Coronary artery (tissue), 2 donors: ENCODE measurements at regions not wholly inside any gene's neighbourhood (a gene's known extent, or its start where the extent isn't known, plus 50 kb on each side); places are given as distances from the start of the nearest gene placed in this dataset.

Experiments
- DNase-seq: peaks from one replicate; pipeline ENCODE4 v3.0.0-alpha.2; 2017; ENCODE audit warnings: low spot score
- H3K27ac ChIP-seq, 2 donors: fragments of 200-600 bp; sonication (generic); one replicate each; pipeline ENCODE4 v1.5.1; 2016 to 2019
- H3K4me3 ChIP-seq: fragments of 200-600 bp; sonication (generic); 2 replicates; pipeline ENCODE4 v1.5.1; 2016; ENCODE audit warnings: mild to moderate bottlenecking, moderate library complexity
- TF ChIP-seq, protein P1 (sequence below): fragments of 200-600 bp; sonication (generic); IDR thresholded peaks from one replicate; pipeline ENCODE4 v1.5.1; 2019; ENCODE audit warnings: antibody characterized with exemption

DNA sequence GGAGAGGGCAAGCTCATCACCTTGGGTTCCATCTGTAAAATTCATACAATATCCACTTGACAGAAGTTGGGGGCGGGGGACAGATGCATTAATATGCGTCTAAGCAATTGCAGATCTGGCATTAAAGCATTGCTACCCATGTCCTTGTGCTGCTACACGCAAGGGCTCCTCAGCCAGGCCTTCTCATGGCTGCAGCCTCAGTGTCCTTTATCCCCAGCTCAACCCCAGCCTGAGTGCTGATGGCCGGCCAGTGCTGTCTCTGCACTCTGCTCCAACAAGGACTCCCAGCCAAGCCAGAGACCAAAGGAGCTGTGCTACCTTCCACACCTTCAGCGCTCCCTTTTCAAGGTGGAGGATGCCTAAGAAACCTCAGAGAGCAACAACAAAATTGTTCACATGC lies 188.5 kb upstream of the STXBP5 start:
- TF ChIP-seq, protein P1, sequence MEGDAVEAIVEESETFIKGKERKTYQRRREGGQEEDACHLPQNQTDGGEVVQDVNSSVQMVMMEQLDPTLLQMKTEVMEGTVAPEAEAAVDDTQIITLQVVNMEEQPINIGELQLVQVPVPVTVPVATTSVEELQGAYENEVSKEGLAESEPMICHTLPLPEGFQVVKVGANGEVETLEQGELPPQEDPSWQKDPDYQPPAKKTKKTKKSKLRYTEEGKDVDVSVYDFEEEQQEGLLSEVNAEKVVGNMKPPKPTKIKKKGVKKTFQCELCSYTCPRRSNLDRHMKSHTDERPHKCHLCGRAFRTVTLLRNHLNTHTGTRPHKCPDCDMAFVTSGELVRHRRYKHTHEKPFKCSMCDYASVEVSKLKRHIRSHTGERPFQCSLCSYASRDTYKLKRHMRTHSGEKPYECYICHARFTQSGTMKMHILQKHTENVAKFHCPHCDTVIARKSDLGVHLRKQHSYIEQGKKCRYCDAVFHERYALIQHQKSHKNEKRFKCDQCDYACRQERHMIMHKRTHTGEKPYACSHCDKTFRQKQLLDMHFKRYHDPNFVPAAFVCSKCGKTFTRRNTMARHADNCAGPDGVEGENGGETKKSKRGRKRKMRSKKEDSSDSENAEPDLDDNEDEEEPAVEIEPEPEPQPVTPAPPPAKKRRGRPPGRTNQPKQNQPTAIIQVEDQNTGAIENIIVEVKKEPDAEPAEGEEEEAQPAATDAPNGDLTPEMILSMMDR: no peak
- Histone ChIP-seq H3K27ac (no peak overlapping the region), H3K4me3 (no peak overlapping the region)
- no peak for DNase-seq

- TF ChIP-seq, protein P1: no peak
- DNase-seq: no peak
- Histone ChIP-seq H3K27ac (no peak overlapping the region), H3K4me3 (no peak overlapping the region)
These were observed 187.8 kb upstream of the STXBP5 start for GRCh38 chr6:147016440-147016839.

- Histone ChIP-seq H3K4me3 (no peak overlapping the region), H3K27ac (no peak overlapping the region)
- DNase-seq: no peak
- TF ChIP-seq, protein P1: no peak
These were observed 187.1 kb upstream of the STXBP5 start for GRCh38 chr6:147017153-147017552.

- TF ChIP-seq, protein P1: no peak
- Histone ChIP-seq H3K4me3 (no peak overlapping the region), H3K27ac (no peak overlapping the region)
These were observed 185.2 kb upstream of the STXBP5 start for GRCh38 chr6:147019001-147019400.

GRCh38 chr6:147022041-147022440 lies 182.2 kb upstream of the STXBP5 start:
- TF ChIP-seq, protein P1: no peak
- no peak for DNase-seq
- Histone ChIP-seq H3K27ac (no peak overlapping the region), H3K4me3 (no peak overlapping the region)

More at GRCh38 chr6:147019001-147019400, 185.2 kb upstream of the STXBP5 start:
- DNase-seq: no peak

GRCh38 chr6:147023148-147023547 lies 181.1 kb upstream of the STXBP5 start:
- no peak for DNase-seq
- no peak overlapping the region for H3K27ac ChIP-seq
- TF ChIP-seq, protein P1: no peak
- H3K4me3 ChIP-seq: no peak overlapping the region

DNA sequence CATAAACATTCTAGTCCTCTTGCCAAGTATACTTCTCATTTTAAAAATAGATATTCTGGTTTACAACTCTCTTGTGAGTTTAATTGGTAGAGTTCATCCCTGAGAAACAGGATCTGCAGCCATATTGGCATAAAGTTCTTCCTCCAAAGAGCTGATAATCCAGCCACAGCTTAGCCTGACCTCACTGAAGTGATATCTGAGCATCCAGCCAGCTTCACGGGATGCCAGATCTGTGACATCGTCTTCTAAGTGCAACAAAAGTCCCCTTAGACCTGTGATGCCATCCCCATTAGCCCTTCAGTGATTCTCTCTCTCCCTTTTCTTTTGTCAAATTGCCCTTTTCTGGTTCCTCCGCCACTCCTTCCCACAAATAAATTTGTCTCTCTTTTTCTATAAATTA lies 180.6 kb upstream of the STXBP5 start:
- Histone ChIP-seq H3K4me3 (no peak overlapping the region), H3K27ac (no peak overlapping the region)
- TF ChIP-seq, protein P1: no peak
- no peak for DNase-seq
